NT2/D1 (cell line): ENCODE measurements at regions not wholly inside any gene's neighbourhood (a gene's known extent, or its start where the extent isn't known, plus 50 kb on each side); places are given as distances from the start of the nearest gene placed in this dataset.

Experiments
- DNase-seq: peaks from one replicate; pipeline ENCODE4 v3.0.0-alpha.2; 2011; ENCODE audit warnings: low read depth, low spot score
- H3K27me3 ChIP-seq: 2 replicates; pipeline ENCODE4 v1.6.0; 2011; ENCODE audit warnings: mild to moderate bottlenecking; ENCODE audit not compliant: insufficient read length, insufficient read depth
- H3K36me3 ChIP-seq: 2 replicates; pipeline ENCODE4 v1.6.1; 2011; ENCODE audit warnings: mild to moderate bottlenecking, low read length, mixed read lengths; ENCODE audit not compliant: insufficient read depth, insufficient read length
- H3K4me1 ChIP-seq: 2 replicates; pipeline ENCODE4 v1.5.1; 2011; ENCODE audit not compliant: insufficient read depth, insufficient read length
- H3K4me3 ChIP-seq: 2 replicates; pipeline ENCODE4 v1.5.1; 2011; ENCODE audit warnings: low read depth; ENCODE audit not compliant: insufficient read length
- H3K9ac ChIP-seq: 2 replicates; pipeline ENCODE4 v1.6.0; 2011; ENCODE audit warnings: low read depth; ENCODE audit not compliant: insufficient read length
- H3K9me3 ChIP-seq: 2 replicates; pipeline ENCODE4 v1.5.1; 2011; ENCODE audit warnings: mild to moderate bottlenecking, low read length; ENCODE audit not compliant: insufficient read depth
- SUZ12 ChIP-seq: IDR thresholded peaks from 2 replicates; pipeline ENCODE4 v1.6.1; 2011; ENCODE audit not compliant: insufficient read length, insufficient read depth; ENCODE audit errors: extremely low read depth
- YY1 ChIP-seq: IDR thresholded peaks from 2 replicates; pipeline ENCODE4 v1.6.1; 2011; ENCODE audit not compliant: insufficient read length, insufficient read depth
- ZNF274 ChIP-seq: IDR thresholded peaks from 2 replicates; pipeline ENCODE4 v1.6.1; 2011; ENCODE audit warnings: mild to moderate bottlenecking, low read depth, low read length

DNA sequence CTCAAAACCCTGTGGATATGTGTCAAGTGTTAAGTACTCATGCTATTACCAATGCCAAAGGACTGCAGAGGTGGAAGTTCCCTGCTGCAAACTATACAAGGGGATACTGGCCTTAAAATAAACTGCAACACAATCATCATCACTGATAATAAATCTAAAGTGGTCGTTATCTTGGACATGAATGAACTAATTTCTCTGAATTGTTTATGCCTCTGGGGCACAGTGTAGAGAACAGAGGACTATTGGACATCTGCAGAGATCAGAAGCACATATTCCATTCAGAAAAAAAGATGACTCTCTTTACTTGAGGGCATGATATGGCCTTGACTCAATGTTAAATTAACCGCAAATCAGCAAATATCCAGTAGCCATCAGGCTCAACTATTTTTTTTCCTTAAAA is 542.6 kb upstream of the IGFBP7 start:
- H3K4me3 ChIP-seq = no peak overlapping the region
- H3K36me3 ChIP-seq = no peaks in the 10 kb centered on the region

DNA sequence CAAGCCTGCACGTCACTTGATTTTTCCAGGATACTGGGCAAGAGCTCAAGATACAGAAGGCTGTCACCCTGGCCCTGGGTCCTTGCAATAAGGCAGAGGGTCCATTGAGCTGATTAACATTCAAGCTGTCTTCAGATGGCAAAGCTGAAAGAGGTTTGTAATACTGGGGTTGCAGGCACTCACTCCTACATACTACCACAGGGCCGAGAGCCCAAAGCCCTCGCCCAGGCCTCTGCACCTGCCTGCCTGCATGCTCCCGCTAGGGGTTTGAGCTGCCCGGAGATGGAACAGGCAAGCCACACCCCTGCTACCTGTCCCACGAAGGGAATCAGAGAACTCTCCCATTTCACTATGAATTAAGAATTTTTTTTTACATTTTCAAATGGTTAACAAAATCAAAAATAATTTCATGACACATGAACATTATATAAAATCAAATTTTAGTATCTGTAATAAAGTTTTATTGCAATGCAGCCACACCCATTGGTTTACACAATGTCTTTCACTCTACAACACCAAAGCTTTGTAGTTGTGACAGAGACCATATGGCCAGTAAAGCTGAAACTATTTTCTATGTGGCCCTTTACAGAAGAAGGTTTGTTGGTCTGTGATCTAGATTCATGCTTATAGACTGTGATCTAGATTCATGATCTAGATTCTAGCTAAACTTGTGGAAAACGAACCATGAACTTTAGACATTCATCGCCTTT is 530.4 kb upstream of the IGFBP7 start:
- Histone ChIP-seq H3K9ac (no peak overlapping the region), H3K4me1 (peaks cover 2% of the 10 kb centered on the region), H3K27me3 (no peaks in the 10 kb centered on the region), H3K4me3 (no peak overlapping the region), H3K36me3 (no peaks in the 10 kb centered on the region), H3K9me3 (no peaks in the 10 kb centered on the region)
- DNase-seq = no peak
- TF ChIP-seq YY1 = no peak
- TF ChIP-seq SUZ12 = no peak
- TF ChIP-seq ZNF274 = no peak

More for the DNA sequence above, 542.6 kb upstream of the IGFBP7 start:
- Histone ChIP-seq H3K4me1 (no peaks in the 10 kb centered on the region), H3K9me3 (no peaks in the 10 kb centered on the region), H3K9ac (no peak overlapping the region), H3K27me3 (no peaks in the 10 kb centered on the region)
- TF ChIP-seq YY1 (no peak), ZNF274 (no peak), SUZ12 (no peak)
- DNase-seq = no peak

DNA sequence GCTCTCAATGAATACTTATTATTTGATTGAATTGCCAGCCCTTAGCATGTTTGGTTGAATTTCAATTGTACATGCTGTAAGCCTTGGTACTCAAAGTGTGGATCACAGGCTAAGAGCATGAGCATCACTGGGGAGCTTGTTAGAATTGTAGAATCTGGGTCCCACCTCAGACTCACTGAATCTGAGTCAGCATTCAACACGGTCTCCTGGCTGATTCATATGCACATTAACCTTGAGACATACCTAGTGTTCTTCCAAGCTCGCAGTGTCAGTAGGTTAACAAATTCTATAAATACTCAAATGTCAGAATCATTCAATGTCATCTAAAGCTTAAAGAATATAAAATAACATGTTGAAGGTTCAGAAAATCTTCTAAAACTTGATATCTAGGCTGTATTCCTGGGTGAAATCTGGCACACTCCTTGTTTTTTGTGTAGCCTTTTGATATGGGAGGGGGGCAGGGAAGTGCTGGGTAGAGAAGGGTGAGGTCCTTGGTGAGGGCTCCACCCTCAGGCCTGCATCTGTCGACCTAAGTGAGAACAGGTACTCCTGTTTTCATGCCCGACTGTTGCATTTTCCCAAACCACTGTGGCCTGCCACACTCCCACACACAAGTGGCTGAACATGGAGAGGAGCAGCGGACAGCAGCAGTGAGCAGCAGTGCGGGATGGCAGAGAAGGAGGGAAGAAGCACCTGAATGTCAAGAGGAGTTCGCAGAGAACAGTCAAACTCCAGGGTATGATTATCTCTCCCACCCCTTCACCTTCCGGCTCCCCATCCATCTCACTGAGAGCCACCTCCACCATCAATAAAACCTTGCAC is 529.6 kb upstream of the IGFBP7 start:
- Histone ChIP-seq H3K9ac (no peak overlapping the region), H3K4me3 (no peak overlapping the region), H3K9me3 (no peaks in the 10 kb centered on the region), H3K27me3 (no peaks in the 10 kb centered on the region), H3K4me1 (peaks cover 2% of the 10 kb centered on the region), H3K36me3 (no peaks in the 10 kb centered on the region)
- TF ChIP-seq SUZ12 (no peak), YY1 (no peak), ZNF274 (no peak)
- DNase-seq = peak; percentile 1

DNA sequence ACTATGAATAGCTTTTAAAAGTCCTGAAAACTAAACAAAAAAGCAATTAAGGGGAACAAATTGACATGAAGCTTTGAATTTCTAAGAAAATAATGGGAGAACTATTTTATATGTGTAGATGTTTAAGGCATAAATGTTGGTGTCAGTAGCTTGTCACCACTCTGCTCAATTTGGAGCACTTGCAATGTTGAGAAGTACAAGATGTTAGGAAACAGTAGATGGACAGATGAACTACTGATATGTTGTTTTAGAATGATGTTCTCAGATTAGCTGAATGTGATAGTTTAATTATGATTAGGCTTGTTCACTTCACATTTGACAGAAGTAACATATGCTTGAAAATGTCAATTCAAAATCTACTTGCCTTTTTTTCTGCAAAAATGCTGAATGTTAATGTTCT is 525.7 kb upstream of the IGFBP7 start:
- H3K27me3 ChIP-seq = no peaks in the 10 kb centered on the region
- H3K36me3 ChIP-seq = no peaks in the 10 kb centered on the region
- no peak overlapping the region for H3K9ac ChIP-seq
- no peak overlapping the region for H3K4me3 ChIP-seq
- no peak for DNase-seq
- no peaks in the 10 kb centered on the region for H3K9me3 ChIP-seq
- TF ChIP-seq SUZ12 = no peak
- TF ChIP-seq YY1 = no peak
- no peak for TF ChIP-seq ZNF274
- H3K4me1 ChIP-seq = peaks cover 2% of the 10 kb centered on the region

DNA sequence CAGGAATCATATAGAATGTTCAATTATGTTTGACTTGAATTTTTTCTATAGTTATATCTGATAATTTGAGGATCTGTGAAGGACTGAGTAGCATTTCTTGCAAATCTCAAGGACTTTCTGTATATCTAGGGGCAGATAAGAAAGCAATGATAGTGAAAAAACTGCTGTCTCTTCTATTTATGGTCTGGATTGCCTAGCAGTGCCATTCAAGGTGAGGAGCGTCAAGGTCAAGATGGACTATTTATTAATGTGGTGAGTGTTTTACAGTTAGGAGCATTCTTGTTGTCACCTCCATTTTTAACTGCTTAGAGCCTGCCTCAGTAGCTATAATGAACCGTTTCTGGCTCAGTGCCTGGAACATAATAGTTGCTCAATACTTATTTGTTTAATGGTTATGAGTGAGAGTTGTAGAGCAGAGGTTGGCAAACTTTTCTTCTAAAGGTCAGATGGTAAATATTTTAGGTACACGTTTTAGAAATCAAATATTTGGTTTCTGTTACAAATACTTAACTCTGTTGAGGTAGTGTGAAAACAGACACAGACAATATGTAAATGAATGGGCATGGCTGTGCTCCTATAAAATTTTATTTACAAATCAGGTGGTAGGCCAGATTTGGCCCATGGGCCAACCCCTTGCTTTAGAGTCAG is 523.2 kb upstream of the IGFBP7 start:
- Histone ChIP-seq H3K27me3 (no peaks in the 10 kb centered on the region), H3K9ac (no peak overlapping the region), H3K4me1 (no peaks in the 10 kb centered on the region), H3K9me3 (no peaks in the 10 kb centered on the region), H3K36me3 (no peaks in the 10 kb centered on the region), H3K4me3 (no peak overlapping the region)
- no peak for DNase-seq
- TF ChIP-seq ZNF274 (no peak), SUZ12 (no peak), YY1 (no peak)

DNA sequence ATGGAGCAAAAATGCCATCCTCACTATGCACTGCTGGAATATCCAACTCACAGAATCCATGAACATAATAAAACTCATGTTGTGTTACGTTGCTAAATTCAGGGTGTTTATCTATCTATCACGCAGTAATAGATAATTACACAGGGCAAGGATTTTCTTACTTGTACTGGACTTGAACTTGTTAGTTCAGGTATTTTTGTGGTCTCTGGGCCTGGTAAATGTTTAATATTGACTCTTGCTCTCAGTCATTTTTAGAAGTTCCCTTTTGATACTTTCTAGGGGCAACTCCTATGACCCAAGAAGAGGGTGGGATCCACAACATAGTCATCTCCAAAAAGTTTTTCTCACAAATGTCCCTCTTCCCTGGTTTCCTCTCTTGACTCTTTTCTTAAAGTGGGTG is 522.4 kb upstream of the IGFBP7 start:
- no peak overlapping the region for H3K4me3 ChIP-seq
- no peaks in the 10 kb centered on the region for H3K9me3 ChIP-seq
- no peaks in the 10 kb centered on the region for H3K4me1 ChIP-seq
- H3K27me3 ChIP-seq = no peaks in the 10 kb centered on the region
- no peak overlapping the region for H3K9ac ChIP-seq
- H3K36me3 ChIP-seq = no peaks in the 10 kb centered on the region
- TF ChIP-seq SUZ12 (no peak), ZNF274 (no peak), YY1 (no peak)
- no peak for DNase-seq

DNA sequence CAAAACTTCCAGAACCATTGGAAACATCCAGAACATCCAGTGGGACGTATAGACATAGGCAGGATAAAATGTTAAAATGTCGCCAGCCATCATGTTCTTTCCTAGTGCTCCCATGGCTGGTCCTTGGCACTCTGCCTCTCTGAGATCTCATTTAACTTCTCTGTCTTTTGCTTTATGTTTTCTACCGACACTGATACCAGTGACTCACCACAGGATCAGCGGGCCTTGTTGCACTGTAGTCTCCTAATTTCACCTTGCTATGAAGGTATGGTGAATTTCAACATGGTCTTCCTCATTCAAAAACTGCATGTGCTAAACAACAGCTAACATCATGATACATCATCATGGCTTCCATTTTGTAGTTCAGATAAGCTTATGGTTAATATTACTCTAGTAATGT is 521.0 kb upstream of the IGFBP7 start:
- no peaks in the 10 kb centered on the region for H3K36me3 ChIP-seq
- H3K9ac ChIP-seq = no peak overlapping the region
- no peak for DNase-seq
- no peaks in the 10 kb centered on the region for H3K27me3 ChIP-seq
- H3K4me3 ChIP-seq = no peak overlapping the region
- no peaks in the 10 kb centered on the region for H3K4me1 ChIP-seq
- no peak for TF ChIP-seq ZNF274
- no peaks in the 10 kb centered on the region for H3K9me3 ChIP-seq
